Ishikawa (cell line): ENCODE measurements at regions not wholly inside any gene's neighbourhood (a gene's known extent, or its start where the extent isn't known, plus 50 kb on each side); places are given as distances from the start of the nearest gene placed in this dataset.

Experiments used
- CEBPB ChIP-seq: IDR thresholded peaks from 2 replicates; pipeline ENCODE4 v1.6.1; 2012
- CREB1 ChIP-seq: IDR thresholded peaks from 2 replicates; pipeline ENCODE4 v1.6.1; 2012; ENCODE audit warnings: low read depth
- EGR1 ChIP-seq: IDR thresholded peaks from 2 replicates; pipeline ENCODE4 v1.6.1; 2012
- EP300 ChIP-seq: IDR thresholded peaks from 2 replicates; pipeline ENCODE4 v1.6.1; 2012; ENCODE audit warnings: borderline replicate concordance
- FOXM1 ChIP-seq: IDR thresholded peaks from 2 replicates; pipeline ENCODE4 v1.6.1; 2012; ENCODE audit warnings: low read depth, borderline replicate concordance
- NFIC ChIP-seq: IDR thresholded peaks from 2 replicates; pipeline ENCODE4 v1.6.1; 2012
- RAD21 ChIP-seq: IDR thresholded peaks from 2 replicates; pipeline ENCODE4 v1.6.1; 2012; ENCODE audit warnings: low read depth
- TAF1 ChIP-seq: IDR thresholded peaks from 2 replicates; pipeline ENCODE4 v1.6.1; 2012; ENCODE audit warnings: low read depth, mild to moderate bottlenecking
- TCF12 ChIP-seq: IDR thresholded peaks from 2 replicates; pipeline ENCODE4 v1.6.1; 2012; ENCODE audit warnings: low read depth
- TEAD4 ChIP-seq: IDR thresholded peaks from 2 replicates; pipeline ENCODE4 v1.6.1; 2012
- YY1 ChIP-seq: IDR thresholded peaks from 2 replicates; pipeline ENCODE4 v1.6.1; 2012; ENCODE audit warnings: low read depth
- ZBTB7A ChIP-seq: IDR thresholded peaks from 2 replicates; pipeline ENCODE4 v1.6.1; 2012; ENCODE audit warnings: low read depth
- TF ChIP-seq, protein P1 (sequence below): IDR thresholded peaks from 2 replicates; pipeline ENCODE4 v1.6.1; 2012; ENCODE audit warnings: low read depth, mild to moderate bottlenecking
- TF ChIP-seq, protein P2 (sequence below): IDR thresholded peaks from 2 replicates; pipeline ENCODE4 v1.6.1; 2012
- TF ChIP-seq, protein P3 (sequence below): IDR thresholded peaks from 2 replicates; pipeline ENCODE4 v1.6.1; 2012

DNA sequence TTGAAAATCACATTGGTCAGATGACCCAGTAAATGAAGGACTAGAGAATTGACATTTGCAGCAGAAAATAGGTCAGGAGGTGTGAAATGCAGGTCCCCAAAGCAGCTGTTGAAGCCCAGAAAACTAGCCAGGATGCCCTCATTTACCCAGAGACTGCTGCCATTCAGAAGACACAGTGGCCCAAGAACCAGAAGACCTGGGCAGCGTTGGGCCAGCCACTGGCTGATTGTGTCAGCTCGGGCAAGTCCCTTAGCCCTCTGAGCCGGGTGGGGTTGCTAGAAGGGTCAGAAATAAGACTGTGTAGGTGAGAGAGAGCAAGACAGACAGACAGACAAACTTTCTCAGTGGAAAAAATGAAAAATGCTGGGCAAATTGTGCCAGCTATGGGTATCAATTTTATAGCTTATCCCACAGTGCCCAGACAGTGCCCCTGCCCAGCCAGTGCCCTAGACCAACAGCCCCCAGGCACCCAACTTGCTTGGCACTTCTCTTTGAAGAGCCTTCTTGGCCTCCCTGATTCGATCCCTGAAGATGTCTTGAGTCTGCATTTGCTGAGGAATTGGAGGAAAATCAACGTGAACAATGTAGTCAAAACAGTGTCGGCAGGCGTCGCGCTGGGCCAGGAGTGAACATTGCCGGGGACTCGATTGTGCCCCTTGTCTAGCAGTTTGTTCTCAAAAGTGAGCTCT, 198.3 kb downstream of the MN1 start:
- TF ChIP-seq ZBTB7A (no peak), FOXM1 (no peak), CEBPB (no peak), EP300 (no peak), TAF1 (no peak), EGR1 (no peak), TCF12 (no peak), CREB1 (no peak), YY1 (no peak), NFIC (no peak), TEAD4 (no peak), RAD21 (no peak)
- TF ChIP-seq, protein P1, sequence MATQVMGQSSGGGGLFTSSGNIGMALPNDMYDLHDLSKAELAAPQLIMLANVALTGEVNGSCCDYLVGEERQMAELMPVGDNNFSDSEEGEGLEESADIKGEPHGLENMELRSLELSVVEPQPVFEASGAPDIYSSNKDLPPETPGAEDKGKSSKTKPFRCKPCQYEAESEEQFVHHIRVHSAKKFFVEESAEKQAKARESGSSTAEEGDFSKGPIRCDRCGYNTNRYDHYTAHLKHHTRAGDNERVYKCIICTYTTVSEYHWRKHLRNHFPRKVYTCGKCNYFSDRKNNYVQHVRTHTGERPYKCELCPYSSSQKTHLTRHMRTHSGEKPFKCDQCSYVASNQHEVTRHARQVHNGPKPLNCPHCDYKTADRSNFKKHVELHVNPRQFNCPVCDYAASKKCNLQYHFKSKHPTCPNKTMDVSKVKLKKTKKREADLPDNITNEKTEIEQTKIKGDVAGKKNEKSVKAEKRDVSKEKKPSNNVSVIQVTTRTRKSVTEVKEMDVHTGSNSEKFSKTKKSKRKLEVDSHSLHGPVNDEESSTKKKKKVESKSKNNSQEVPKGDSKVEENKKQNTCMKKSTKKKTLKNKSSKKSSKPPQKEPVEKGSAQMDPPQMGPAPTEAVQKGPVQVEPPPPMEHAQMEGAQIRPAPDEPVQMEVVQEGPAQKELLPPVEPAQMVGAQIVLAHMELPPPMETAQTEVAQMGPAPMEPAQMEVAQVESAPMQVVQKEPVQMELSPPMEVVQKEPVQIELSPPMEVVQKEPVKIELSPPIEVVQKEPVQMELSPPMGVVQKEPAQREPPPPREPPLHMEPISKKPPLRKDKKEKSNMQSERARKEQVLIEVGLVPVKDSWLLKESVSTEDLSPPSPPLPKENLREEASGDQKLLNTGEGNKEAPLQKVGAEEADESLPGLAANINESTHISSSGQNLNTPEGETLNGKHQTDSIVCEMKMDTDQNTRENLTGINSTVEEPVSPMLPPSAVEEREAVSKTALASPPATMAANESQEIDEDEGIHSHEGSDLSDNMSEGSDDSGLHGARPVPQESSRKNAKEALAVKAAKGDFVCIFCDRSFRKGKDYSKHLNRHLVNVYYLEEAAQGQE, result no peak
- TF ChIP-seq, protein P2, sequence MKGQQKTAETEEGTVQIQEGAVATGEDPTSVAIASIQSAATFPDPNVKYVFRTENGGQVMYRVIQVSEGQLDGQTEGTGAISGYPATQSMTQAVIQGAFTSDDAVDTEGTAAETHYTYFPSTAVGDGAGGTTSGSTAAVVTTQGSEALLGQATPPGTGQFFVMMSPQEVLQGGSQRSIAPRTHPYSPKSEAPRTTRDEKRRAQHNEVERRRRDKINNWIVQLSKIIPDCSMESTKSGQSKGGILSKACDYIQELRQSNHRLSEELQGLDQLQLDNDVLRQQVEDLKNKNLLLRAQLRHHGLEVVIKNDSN, result no peak
- TF ChIP-seq, protein P3, sequence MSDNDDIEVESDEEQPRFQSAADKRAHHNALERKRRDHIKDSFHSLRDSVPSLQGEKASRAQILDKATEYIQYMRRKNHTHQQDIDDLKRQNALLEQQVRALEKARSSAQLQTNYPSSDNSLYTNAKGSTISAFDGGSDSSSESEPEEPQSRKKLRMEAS, result no peak

DNA sequence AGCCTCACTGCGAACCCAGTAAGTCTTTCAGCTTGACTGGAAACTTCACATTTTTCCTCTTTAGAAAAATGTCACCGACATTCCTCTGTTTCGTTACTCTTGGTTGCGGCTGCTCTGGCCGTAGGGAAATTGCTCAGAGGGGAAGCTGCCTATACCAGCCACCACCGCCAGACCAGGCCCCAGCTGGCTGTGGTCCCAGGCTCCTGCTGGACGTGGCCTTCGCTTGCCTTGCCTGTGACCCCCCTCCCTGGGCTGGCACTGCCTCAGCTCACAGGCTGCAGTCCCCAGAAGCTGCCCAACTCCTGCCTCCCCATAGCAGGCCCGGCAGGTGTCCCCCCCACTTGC, 197.8 kb downstream of the MN1 start:
- TF ChIP-seq CEBPB, result no peak
- no peak for TF ChIP-seq RAD21
- no peak for TF ChIP-seq TCF12
- TF ChIP-seq FOXM1, result no peak
- no peak for TF ChIP-seq EP300
- TF ChIP-seq TAF1, result no peak
- TF ChIP-seq YY1, result no peak
- TF ChIP-seq, protein P2, result no peak
- TF ChIP-seq, protein P3, result no peak

DNA sequence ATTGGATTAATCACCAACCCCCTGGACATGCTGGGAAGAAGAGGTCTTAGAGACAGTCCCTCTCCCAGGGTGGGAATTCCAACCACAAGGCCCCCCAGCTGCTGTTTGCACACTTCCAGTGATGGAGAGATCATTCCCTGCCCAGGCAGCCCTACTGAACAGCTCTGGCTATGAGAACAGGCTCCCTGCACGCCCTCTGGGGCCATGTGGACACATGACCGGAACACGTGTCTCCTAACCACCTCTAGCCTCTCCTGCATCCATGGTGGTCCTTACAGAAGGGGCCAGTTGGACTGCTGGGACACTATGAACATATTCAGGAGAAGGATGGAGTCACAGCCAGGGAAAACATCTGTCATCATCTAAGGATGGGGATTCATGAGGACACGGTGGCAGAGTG, 196.2 kb downstream of the MN1 start:
- TF ChIP-seq EP300 (no peak), YY1 (no peak), CEBPB (no peak)

DNA sequence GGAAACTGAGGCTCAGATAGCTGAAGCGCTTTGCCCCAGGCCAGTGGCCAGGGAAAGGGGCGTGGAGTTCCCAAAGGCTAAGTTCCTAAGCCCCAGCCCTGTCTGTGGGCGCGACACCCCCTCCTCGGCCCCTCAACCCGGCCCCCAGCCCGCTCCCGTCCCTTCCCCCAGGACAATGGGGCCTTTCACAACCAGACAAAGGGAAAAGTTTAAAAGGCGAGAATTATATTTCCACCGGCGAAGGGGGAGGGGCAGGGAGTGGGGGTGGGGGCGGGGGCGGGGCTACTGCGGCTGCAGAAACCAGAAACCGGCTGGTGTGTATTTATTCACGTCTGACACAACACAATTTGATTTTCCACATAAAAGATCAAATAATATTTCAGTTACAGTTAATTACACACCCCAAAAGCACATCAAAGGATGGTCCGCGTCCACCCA, 192.1 kb downstream of the MN1 start:
- TF ChIP-seq ZBTB7A (no peak), YY1 (no peak), CEBPB (no peak), NFIC (no peak), EP300 (no peak), EGR1 (no peak), RAD21 (no peak), TEAD4 (no peak), CREB1 (no peak), TCF12 (no peak), FOXM1 (no peak), TAF1 (no peak)
- TF ChIP-seq, protein P1, result no peak
- TF ChIP-seq, protein P3, result no peak
- TF ChIP-seq, protein P2, result no peak

DNA sequence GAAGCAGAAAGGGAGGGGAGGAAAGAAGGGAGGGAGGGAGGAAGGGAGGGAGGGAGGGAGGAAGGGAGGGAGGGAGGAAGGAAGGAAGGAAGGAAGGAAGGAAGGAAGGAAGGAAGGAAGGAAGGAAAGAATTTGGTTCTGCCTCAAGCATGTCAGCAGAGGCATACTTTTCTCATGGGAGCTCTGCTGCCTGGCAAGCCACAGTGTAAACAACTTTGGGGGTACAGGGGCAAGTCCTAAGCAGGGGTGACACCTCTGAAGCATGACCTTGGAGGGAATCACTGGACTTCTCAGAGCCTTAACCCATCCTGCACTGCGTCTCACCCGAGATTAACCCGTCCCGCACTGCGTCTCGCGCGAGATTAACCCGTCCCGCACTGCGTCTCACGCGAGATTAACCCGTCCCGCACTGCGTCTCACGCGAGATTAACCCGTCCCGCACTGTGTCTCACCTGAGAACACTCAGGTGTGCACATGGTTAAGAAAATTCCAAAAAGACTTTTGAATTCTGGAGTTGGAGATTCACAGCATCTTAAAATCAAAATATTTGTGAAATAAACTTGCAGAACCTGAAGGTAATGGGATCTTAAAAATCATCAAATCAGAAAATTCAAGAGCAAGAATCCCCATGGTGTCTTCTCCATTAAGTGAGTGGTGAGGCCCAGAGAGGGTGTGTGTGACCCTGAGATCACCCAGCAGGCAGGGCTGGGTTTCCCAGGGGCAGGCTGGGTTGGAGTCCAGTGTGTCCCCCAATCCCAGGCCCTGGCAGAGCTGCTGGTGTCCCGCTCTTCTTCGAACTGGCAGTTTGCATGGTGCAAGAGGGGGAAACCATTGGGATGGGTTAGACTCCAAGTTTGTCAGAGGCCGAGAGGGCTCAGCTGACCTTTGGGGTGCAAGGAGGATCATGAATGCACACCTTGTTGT, 190.4 kb downstream of the MN1 start:
- no peak for TF ChIP-seq YY1
- TF ChIP-seq EP300, result no peak
